GM21723 (cell line): ENCODE measurements at regions not wholly inside any gene's neighbourhood (a gene's known extent, or its start where the extent isn't known, plus 50 kb on each side); places are given as distances from the start of the nearest gene placed in this dataset.

ENCODE experiments used
- ATAC-seq: cut with Tn5 transposase; IDR thresholded peaks from one replicate; pipeline ENCODE4 v1.9.1; 2021; ENCODE audit warnings: mild to moderate bottlenecking, moderate library complexity; ENCODE audit not compliant: unreplicated experiment

- no peak for ATAC-seq
Observed at GRCh38 chr3:79928687-79929408, 161.1 kb upstream of the ROBO1 start.

GRCh38 chr3:79926522-79926921 is 158.7 kb upstream of the ROBO1 start:
- no peak for ATAC-seq

- ATAC-seq = no peak
Observed at GRCh38 chr3:79922633-79923032, 154.8 kb upstream of the ROBO1 start.

- no peak for ATAC-seq
Observed at GRCh38 chr3:79917561-79917960, 149.8 kb upstream of the ROBO1 start.

GRCh38 chr3:79910337-79910736 is 142.5 kb upstream of the ROBO1 start:
- no peak for ATAC-seq

- ATAC-seq = no peak
Observed at GRCh38 chr3:79906106-79906505, 138.3 kb upstream of the ROBO1 start.

- no peak for ATAC-seq
Observed at GRCh38 chr3:79902151-79902550, 134.4 kb upstream of the ROBO1 start.

- ATAC-seq = no peak
Observed at GRCh38 chr3:79898907-79899306, 131.1 kb upstream of the ROBO1 start.

- ATAC-seq = no peak
Observed at GRCh38 chr3:79896086-79896485, 128.3 kb upstream of the ROBO1 start.

- no peak for ATAC-seq
Observed at GRCh38 chr3:79887213-79887612, 119.4 kb upstream of the ROBO1 start.

- no peak for ATAC-seq
Observed at GRCh38 chr3:79886204-79886603, 118.4 kb upstream of the ROBO1 start.

- ATAC-seq = no peak
Observed at GRCh38 chr3:79885407-79885806, 117.6 kb upstream of the ROBO1 start.

GRCh38 chr3:79884354-79884753 is 116.6 kb upstream of the ROBO1 start:
- ATAC-seq = no peak

GRCh38 chr3:79881431-79881830 is 113.6 kb upstream of the ROBO1 start:
- no peak for ATAC-seq

GRCh38 chr3:79878708-79879107 is 110.9 kb upstream of the ROBO1 start:
- no peak for ATAC-seq

- ATAC-seq = no peak
Observed at GRCh38 chr3:79874646-79875045, 106.8 kb upstream of the ROBO1 start.

GRCh38 chr3:79872483-79872882 is 104.7 kb upstream of the ROBO1 start:
- no peak for ATAC-seq

- ATAC-seq = no peak
Observed at GRCh38 chr3:79871656-79872055, 103.9 kb upstream of the ROBO1 start.

GRCh38 chr3:79870313-79870620 is 102.5 kb upstream of the ROBO1 start:
- ATAC-seq = no peak

- ATAC-seq = no peak
Observed at GRCh38 chr3:79869461-79870312, 101.9 kb upstream of the ROBO1 start.

- no peak for ATAC-seq
Observed at GRCh38 chr3:79866162-79866561, 98.4 kb upstream of the ROBO1 start.

GRCh38 chr3:79864077-79864476 is 96.3 kb upstream of the ROBO1 start:
- no peak for ATAC-seq
